HUES64 (cell line): ENCODE measurements at regions not wholly inside any gene's neighbourhood (a gene's known extent, or its start where the extent isn't known, plus 50 kb on each side); places are given as distances from the start of the nearest gene placed in this dataset.
"Not testable (repeated sequence)": the region's sequence is repeated elsewhere in the genome, so short reads cannot be mapped to it uniquely, and the experiment has no call there.

Source experiments
- H3K27ac ChIP-seq: 2 replicates; pipeline ENCODE4 v1.7.0; 2013; ENCODE audit warnings: low read depth, low read length, inconsistent platforms
- H3K27me3 ChIP-seq: 2 replicates; pipeline ENCODE4 v1.6.1; 2013; ENCODE audit warnings: mild to moderate bottlenecking, low read length; ENCODE audit not compliant: insufficient read depth
- H3K36me3 ChIP-seq: 2 replicates; pipeline ENCODE4 v1.6.1; 2013; ENCODE audit warnings: mild to moderate bottlenecking, low read length; ENCODE audit not compliant: insufficient read depth
- H3K4me1 ChIP-seq: 2 replicates; pipeline ENCODE4 v1.6.1; 2013; ENCODE audit warnings: mild to moderate bottlenecking, low read length, moderate library complexity; ENCODE audit not compliant: insufficient read depth
- H3K4me3 ChIP-seq: 2 replicates; pipeline ENCODE4 v1.5.1; 2013; ENCODE audit warnings: mild to moderate bottlenecking, low read length, moderate library complexity
- H3K9ac ChIP-seq: 2 replicates; pipeline ENCODE4 v1.6.1; 2013; ENCODE audit warnings: mild to moderate bottlenecking, low read depth, low read length
- H3K9me3 ChIP-seq: 2 replicates; pipeline ENCODE4 v1.6.1; 2013; ENCODE audit warnings: low read depth, low read length; ENCODE audit not compliant: insufficient read depth
- WGBS: fragments of 150-250, 120-280 bp; methylation state at CpG from one replicate; pipeline ENCODE4 v1.1.7; 2013; ENCODE audit warnings: missing lambda C conversion rate; 5-methylcytosine and 5-hydroxymethylcytosine counted together

- no peaks in the 10 kb centered on the region for H3K9me3 ChIP-seq
- WGBS, result 100% methylated on average over 1 of the region's 1 CpG
- H3K36me3 ChIP-seq, result no peaks in the 10 kb centered on the region
- peaks cover 17% of the 10 kb centered on the region for H3K4me1 ChIP-seq
- H3K27me3 ChIP-seq, result no peaks in the 10 kb centered on the region
- H3K4me3 ChIP-seq, result no peak overlapping the region
- H3K27ac ChIP-seq, result no peak overlapping the region
- H3K9ac ChIP-seq, result no peak overlapping the region
Measured at GRCh38 chr12:38417101-38417500, 100.5 kb downstream of the ALG10B start.

- Histone ChIP-seq H3K9ac (no peak overlapping the region), H3K4me1 (peaks cover 6% of the 10 kb centered on the region; the same call in 1 of the 2 replicates), H3K27ac (no peak overlapping the region), H3K36me3 (no peaks in the 10 kb centered on the region), H3K27me3 (no peaks in the 10 kb centered on the region), H3K9me3 (no peaks in the 10 kb centered on the region), H3K4me3 (no peak overlapping the region)
- 94% methylated on average over 1 of the region's 1 CpG for WGBS
Measured at GRCh38 chr12:38424436-38424835, 107.9 kb downstream of the ALG10B start.

- H3K4me3 ChIP-seq, result no peak overlapping the region
- H3K4me1 ChIP-seq, result peaks cover 6% of the 10 kb centered on the region; the same call in 1 of the 2 replicates
- no peak overlapping the region for H3K27ac ChIP-seq
- no peak overlapping the region for H3K9ac ChIP-seq
- H3K36me3 ChIP-seq, result no peaks in the 10 kb centered on the region
- WGBS, result 89% methylated on average over 1 of the region's 1 CpG
- H3K27me3 ChIP-seq, result no peaks in the 10 kb centered on the region
- H3K9me3 ChIP-seq, result no peaks in the 10 kb centered on the region
Measured at GRCh38 chr12:38427442-38427841, 110.9 kb downstream of the ALG10B start.

GRCh38 chr12:38431921-38432320 lies 115.3 kb downstream of the ALG10B start:
- WGBS, result 87% methylated on average over 1 of the region's 1 CpG
- peaks cover 4% of the 10 kb centered on the region; the same call in 1 of the 2 replicates for H3K9me3 ChIP-seq
- H3K4me1 ChIP-seq, result peaks cover 3% of the 10 kb centered on the region; the same call in 1 of the 2 replicates
- H3K27me3 ChIP-seq, result no peaks in the 10 kb centered on the region
- H3K9ac ChIP-seq, result no peak overlapping the region
- H3K4me3 ChIP-seq, result no peak overlapping the region
- no peak overlapping the region for H3K27ac ChIP-seq
- no peaks in the 10 kb centered on the region for H3K36me3 ChIP-seq

GRCh38 chr12:38441871-38442281 lies 125.3 kb downstream of the ALG10B start:
- H3K36me3 ChIP-seq, H3K9ac ChIP-seq, H3K27me3 ChIP-seq, H3K4me3 ChIP-seq, H3K27ac ChIP-seq, H3K4me1 ChIP-seq: not testable (repeated sequence)
- H3K9me3 ChIP-seq, result peaks cover 11% of the 10 kb centered on the region; the same call in 1 of the 2 replicates
- WGBS, result 94% methylated on average over 20 of the region's 20 CpGs

- Histone ChIP-seq H3K9me3 (no peaks in the 10 kb centered on the region), H3K27me3 (no peaks in the 10 kb centered on the region), H3K36me3 (no peaks in the 10 kb centered on the region), H3K27ac (no peak overlapping the region), H3K4me3 (no peak overlapping the region), H3K4me1 (no peaks in the 10 kb centered on the region), H3K9ac (no peak overlapping the region)
- WGBS, result 93% methylated on average over 2 of the region's 2 CpGs
Measured at GRCh38 chr12:38445040-38445439, 128.5 kb downstream of the ALG10B start.

- 100% methylated on average over 1 of the region's 2 CpGs for WGBS
- H3K9ac ChIP-seq, result no peak overlapping the region
- H3K27me3 ChIP-seq, result no peaks in the 10 kb centered on the region
- no peaks in the 10 kb centered on the region for H3K9me3 ChIP-seq
- no peak overlapping the region for H3K4me3 ChIP-seq
- H3K4me1 ChIP-seq, result no peaks in the 10 kb centered on the region
- no peak overlapping the region for H3K27ac ChIP-seq
- H3K36me3 ChIP-seq, result no peaks in the 10 kb centered on the region
Measured at GRCh38 chr12:38448991-38449390, 132.4 kb downstream of the ALG10B start.

- H3K36me3 ChIP-seq, result no peaks in the 10 kb centered on the region
- H3K27ac ChIP-seq, result no peak overlapping the region
- no peaks in the 10 kb centered on the region for H3K9me3 ChIP-seq
- H3K27me3 ChIP-seq, result no peaks in the 10 kb centered on the region
- 95% methylated on average over 2 of the region's 2 CpGs for WGBS
- H3K9ac ChIP-seq, result no peak overlapping the region
- no peaks in the 10 kb centered on the region for H3K4me1 ChIP-seq
- H3K4me3 ChIP-seq, result no peak overlapping the region
Measured at GRCh38 chr12:38456537-38457120, 140.1 kb downstream of the ALG10B start.

- no peaks in the 10 kb centered on the region for H3K27me3 ChIP-seq
- H3K27ac ChIP-seq, result no peak overlapping the region
- 95% methylated on average over 5 of the region's 5 CpGs for WGBS
- H3K4me1 ChIP-seq, result no peaks in the 10 kb centered on the region
- H3K9ac ChIP-seq, result no peak overlapping the region
- no peaks in the 10 kb centered on the region for H3K9me3 ChIP-seq
- no peaks in the 10 kb centered on the region for H3K36me3 ChIP-seq
- H3K4me3 ChIP-seq, result no peak overlapping the region
Measured at GRCh38 chr12:38465020-38465419, 148.4 kb downstream of the ALG10B start.

- H3K9me3 ChIP-seq, result peaks cover 5% of the 10 kb centered on the region
- H3K27me3 ChIP-seq, result no peaks in the 10 kb centered on the region
- no peak overlapping the region for H3K27ac ChIP-seq
- H3K36me3 ChIP-seq, result no peaks in the 10 kb centered on the region
- H3K9ac ChIP-seq, result no peak overlapping the region
- no peaks in the 10 kb centered on the region for H3K4me1 ChIP-seq
- 92% methylated on average over 6 of the region's 7 CpGs for WGBS
- H3K4me3 ChIP-seq, result no peak overlapping the region
Measured at GRCh38 chr12:38469715-38470114, 153.1 kb downstream of the ALG10B start.

GRCh38 chr12:38477340-38478090 lies 160.9 kb downstream of the ALG10B start:
- Histone ChIP-seq H3K9ac (no peak overlapping the region), H3K9me3 (peaks cover 5% of the 10 kb centered on the region), H3K27ac (no peak overlapping the region), H3K36me3 (no peaks in the 10 kb centered on the region), H3K27me3 (no peaks in the 10 kb centered on the region), H3K4me1 (no peaks in the 10 kb centered on the region), H3K4me3 (no peak overlapping the region)
